NCI-H345 treated with DMSO at 0.1 percent for 48 hours (cell line): ENCODE measurements at regions not wholly inside any gene's neighbourhood (a gene's known extent, or its start where the extent isn't known, plus 50 kb on each side); places are given as distances from the start of the nearest gene placed in this dataset.

Experiments used
- DNase-seq: peaks from one replicate; lab custom pipeline; 2025; ENCODE audit not compliant: unreplicated experiment; lab: John Stamatoyannopoulos, UW

- peak; percentile 66 for DNase-seq
Observed at GRCh38 chr6:19312241-19312978, 524.8 kb upstream of the ID4 start.

- no peak for DNase-seq
Observed at GRCh38 chr6:19317431-19317986, 519.7 kb upstream of the ID4 start.

GRCh38 chr6:19319005-19319404 lies 518.2 kb upstream of the ID4 start:
- DNase-seq, result no peak

GRCh38 chr6:19320111-19320581 lies 517.0 kb upstream of the ID4 start:
- DNase-seq, result no peak

- DNase-seq, result no peak
Observed at GRCh38 chr6:19322691-19323485, 514.3 kb upstream of the ID4 start.

GRCh38 chr6:19324376-19324775 lies 512.8 kb upstream of the ID4 start:
- DNase-seq, result no peak

GRCh38 chr6:19325335-19325789 lies 511.8 kb upstream of the ID4 start:
- no peak for DNase-seq

GRCh38 chr6:19327241-19327640 lies 509.9 kb upstream of the ID4 start:
- no peak for DNase-seq

GRCh38 chr6:19327661-19328060 lies 509.5 kb upstream of the ID4 start:
- no peak for DNase-seq

GRCh38 chr6:19329078-19329477 lies 508.1 kb upstream of the ID4 start:
- DNase-seq, result no peak

GRCh38 chr6:19331089-19331488 lies 506.1 kb upstream of the ID4 start:
- no peak for DNase-seq

- DNase-seq, result no peak
Observed at GRCh38 chr6:19332806-19333460, 504.2 kb upstream of the ID4 start.

GRCh38 chr6:19333936-19334335 lies 503.2 kb upstream of the ID4 start:
- DNase-seq, result no peak

GRCh38 chr6:19336579-19336978 lies 500.6 kb upstream of the ID4 start:
- DNase-seq, result no peak

GRCh38 chr6:19337101-19337500 lies 500.1 kb upstream of the ID4 start:
- no peak for DNase-seq

- DNase-seq, result no peak
Observed at GRCh38 chr6:19342616-19343015, 494.6 kb upstream of the ID4 start.

- no peak for DNase-seq
Observed at GRCh38 chr6:19349429-19349828, 487.7 kb upstream of the ID4 start.

- DNase-seq, result peak; percentile 47
Observed at GRCh38 chr6:19354181-19354580, 483.0 kb upstream of the ID4 start.

- DNase-seq, result no peak
Observed at GRCh38 chr6:19356692-19357091, 480.5 kb upstream of the ID4 start.

- no peak for DNase-seq
Observed at GRCh38 chr6:19362396-19362795, 474.8 kb upstream of the ID4 start.

- DNase-seq, result no peak
Observed at GRCh38 chr6:19368511-19368910, 468.7 kb upstream of the ID4 start.
